MM.1S (cell line): ENCODE measurements at regions not wholly inside any gene's neighbourhood (a gene's known extent, or its start where the extent isn't known, plus 50 kb on each side); places are given as distances from the start of the nearest gene placed in this dataset.

ENCODE experiments used
- CTCF ChIP-seq: fragments of 300-600 bp; sonication (generic); IDR thresholded peaks from 2 replicates; pipeline ENCODE4 v1.5.1; 2016; ENCODE audit warnings: antibody characterized with exemption, low read length, mixed read lengths
- EZH2 ChIP-seq: fragments of 300-600 bp; sonication (generic); optimal IDR thresholded peaks from 2 replicates; pipeline ENCODE3; 2017; ENCODE audit warnings: low read depth, mild to moderate bottlenecking, antibody characterized with exemption, low read length, mixed read lengths
- EZH2phosphoT487 ChIP-seq: fragments of 300-600 bp; sonication (generic); IDR thresholded peaks from 2 replicates; pipeline ENCODE4 v1.6.1; 2018; ENCODE audit warnings: antibody characterized with exemption, low read length

- TF ChIP-seq CTCF, result no peak
- TF ChIP-seq EZH2phosphoT487, result no peak
- TF ChIP-seq EZH2, result no peak
Observed at GRCh38 chr12:28890664-28891063, 258.4 kb upstream of the FAR2 start.
